GM23338 (cell line): ENCODE measurements at regions not wholly inside any gene's neighbourhood (a gene's known extent, or its start where the extent isn't known, plus 50 kb on each side); places are given as distances from the start of the nearest gene placed in this dataset.

Source experiments
- CREB1 ChIP-seq: fragments of 250-450 bp; sonication (Bioruptor Pico); IDR thresholded peaks from 2 replicates; pipeline ENCODE4 v1.5.0; 2020; ENCODE audit warnings: low read depth, mild to moderate bottlenecking, moderate library complexity
- CTCF ChIP-seq, 2 experiments: fragments of 200-600 bp in 1 of 2; sonication (generic) in 1 of 2; conservative IDR thresholded peaks; 2 replicates each; pipeline versions ENCODE4 v1.5.1 to v1.6.1; 2016 to 2017; ENCODE audit warnings: antibody characterized with exemption in 2 of 2, low read depth in 2 of 2, mild to moderate bottlenecking in 2 of 2, moderate library complexity in 1 of 2
- EZH2 ChIP-seq: fragments of 200-600 bp; sonication (generic); IDR thresholded peaks from one replicate; pipeline ENCODE4 v1.8.0; 2017; ENCODE audit warnings: antibody characterized with exemption, mild to moderate bottlenecking, low read depth; ENCODE audit not compliant: unreplicated experiment
- JUNB ChIP-seq: IDR thresholded peaks from one replicate; pipeline ENCODE4 v1.6.1; 2016; ENCODE audit warnings: antibody characterized with exemption; ENCODE audit not compliant: unreplicated experiment
- POLR2AphosphoS5 ChIP-seq: IDR thresholded peaks from 2 replicates; pipeline ENCODE4 v1.6.1; 2016; ENCODE audit warnings: antibody characterized with exemption, low read depth
- ZNF114 ChIP-seq: fragments of 250-450 bp; sonication (Bioruptor Pico); IDR thresholded peaks from 2 replicates; pipeline ENCODE4 v1.5.0; 2020; ENCODE audit warnings: mild to moderate bottlenecking, moderate library complexity
- TF ChIP-seq, protein P1 (sequence below): IDR thresholded peaks from one replicate; pipeline ENCODE4 v1.6.1; 2018; ENCODE audit warnings: antibody characterized with exemption; ENCODE audit not compliant: unreplicated experiment
- TF ChIP-seq, protein P2 (sequence below): IDR thresholded peaks from 2 replicates; pipeline ENCODE4 v1.6.1; 2016; ENCODE audit warnings: antibody characterized with exemption

DNA sequence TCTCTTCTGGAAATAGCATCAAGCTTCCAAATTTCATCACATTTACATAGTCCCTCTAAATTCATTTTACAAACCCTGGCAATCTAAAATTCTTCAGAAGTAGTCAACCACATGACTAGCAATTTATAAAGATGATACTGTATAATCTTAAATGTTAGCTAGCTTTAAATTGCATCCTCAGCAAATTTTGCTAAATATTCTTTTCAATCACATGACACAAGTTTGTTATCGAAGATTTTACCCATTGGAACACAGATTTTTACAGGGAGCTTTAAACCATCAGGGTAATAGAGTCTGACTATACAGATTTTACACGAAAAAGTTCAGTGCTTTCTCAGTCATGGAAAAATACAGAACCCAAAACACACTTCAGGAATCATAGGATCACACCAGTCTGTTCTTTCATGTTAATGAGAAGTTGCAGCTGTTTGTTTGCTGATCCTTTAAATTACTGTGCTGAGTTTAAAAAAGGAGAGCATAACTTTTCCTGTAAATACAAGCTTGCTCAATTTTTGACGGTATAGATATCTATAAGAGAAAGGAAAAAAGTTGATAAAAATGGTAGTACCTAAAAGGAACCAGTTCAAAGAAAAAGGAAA, 445.8 kb upstream of the ADGRB3 start:
- TF ChIP-seq CTCF (conservative IDR thresholded peaks at IDR 0.05; ENCODE audit: low read depth in 2 of 2) (no peak), CREB1 (no peak), JUNB (no peak), POLR2AphosphoS5 (no peak), EZH2 (no peak), ZNF114 (CRISPR knock-in tag) (no peak)
- TF ChIP-seq, protein P1, sequence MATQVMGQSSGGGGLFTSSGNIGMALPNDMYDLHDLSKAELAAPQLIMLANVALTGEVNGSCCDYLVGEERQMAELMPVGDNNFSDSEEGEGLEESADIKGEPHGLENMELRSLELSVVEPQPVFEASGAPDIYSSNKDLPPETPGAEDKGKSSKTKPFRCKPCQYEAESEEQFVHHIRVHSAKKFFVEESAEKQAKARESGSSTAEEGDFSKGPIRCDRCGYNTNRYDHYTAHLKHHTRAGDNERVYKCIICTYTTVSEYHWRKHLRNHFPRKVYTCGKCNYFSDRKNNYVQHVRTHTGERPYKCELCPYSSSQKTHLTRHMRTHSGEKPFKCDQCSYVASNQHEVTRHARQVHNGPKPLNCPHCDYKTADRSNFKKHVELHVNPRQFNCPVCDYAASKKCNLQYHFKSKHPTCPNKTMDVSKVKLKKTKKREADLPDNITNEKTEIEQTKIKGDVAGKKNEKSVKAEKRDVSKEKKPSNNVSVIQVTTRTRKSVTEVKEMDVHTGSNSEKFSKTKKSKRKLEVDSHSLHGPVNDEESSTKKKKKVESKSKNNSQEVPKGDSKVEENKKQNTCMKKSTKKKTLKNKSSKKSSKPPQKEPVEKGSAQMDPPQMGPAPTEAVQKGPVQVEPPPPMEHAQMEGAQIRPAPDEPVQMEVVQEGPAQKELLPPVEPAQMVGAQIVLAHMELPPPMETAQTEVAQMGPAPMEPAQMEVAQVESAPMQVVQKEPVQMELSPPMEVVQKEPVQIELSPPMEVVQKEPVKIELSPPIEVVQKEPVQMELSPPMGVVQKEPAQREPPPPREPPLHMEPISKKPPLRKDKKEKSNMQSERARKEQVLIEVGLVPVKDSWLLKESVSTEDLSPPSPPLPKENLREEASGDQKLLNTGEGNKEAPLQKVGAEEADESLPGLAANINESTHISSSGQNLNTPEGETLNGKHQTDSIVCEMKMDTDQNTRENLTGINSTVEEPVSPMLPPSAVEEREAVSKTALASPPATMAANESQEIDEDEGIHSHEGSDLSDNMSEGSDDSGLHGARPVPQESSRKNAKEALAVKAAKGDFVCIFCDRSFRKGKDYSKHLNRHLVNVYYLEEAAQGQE = no peak
- TF ChIP-seq, protein P2, sequence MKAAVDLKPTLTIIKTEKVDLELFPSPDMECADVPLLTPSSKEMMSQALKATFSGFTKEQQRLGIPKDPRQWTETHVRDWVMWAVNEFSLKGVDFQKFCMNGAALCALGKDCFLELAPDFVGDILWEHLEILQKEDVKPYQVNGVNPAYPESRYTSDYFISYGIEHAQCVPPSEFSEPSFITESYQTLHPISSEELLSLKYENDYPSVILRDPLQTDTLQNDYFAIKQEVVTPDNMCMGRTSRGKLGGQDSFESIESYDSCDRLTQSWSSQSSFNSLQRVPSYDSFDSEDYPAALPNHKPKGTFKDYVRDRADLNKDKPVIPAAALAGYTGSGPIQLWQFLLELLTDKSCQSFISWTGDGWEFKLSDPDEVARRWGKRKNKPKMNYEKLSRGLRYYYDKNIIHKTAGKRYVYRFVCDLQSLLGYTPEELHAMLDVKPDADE = no peak
